ENCODE measurements at regions not wholly inside any gene's neighbourhood (a gene's known extent, or its start where the extent isn't known, plus 50 kb on each side); places are given as distances from the start of the nearest gene placed in this dataset.

- no peak for TF ChIP-seq FOXM1 (IDR thresholded peaks at IDR 0.05; ENCODE audit: borderline replicate concordance, low read depth)
- no peak for TF ChIP-seq EGR1 (IDR thresholded peaks at IDR 0.05)
- no peak for TF ChIP-seq RAD21 (IDR thresholded peaks at IDR 0.05; ENCODE audit: low read depth)
- TF ChIP-seq ZBTB7A (IDR thresholded peaks at IDR 0.05; ENCODE audit: low read depth): no peak
- no peak for TF ChIP-seq CREB1 (IDR thresholded peaks at IDR 0.05; ENCODE audit: low read depth)
- no peak for TF ChIP-seq TAF1 (IDR thresholded peaks at IDR 0.05; ENCODE audit: low read depth)
- TF ChIP-seq, protein P1, sequence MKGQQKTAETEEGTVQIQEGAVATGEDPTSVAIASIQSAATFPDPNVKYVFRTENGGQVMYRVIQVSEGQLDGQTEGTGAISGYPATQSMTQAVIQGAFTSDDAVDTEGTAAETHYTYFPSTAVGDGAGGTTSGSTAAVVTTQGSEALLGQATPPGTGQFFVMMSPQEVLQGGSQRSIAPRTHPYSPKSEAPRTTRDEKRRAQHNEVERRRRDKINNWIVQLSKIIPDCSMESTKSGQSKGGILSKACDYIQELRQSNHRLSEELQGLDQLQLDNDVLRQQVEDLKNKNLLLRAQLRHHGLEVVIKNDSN (IDR thresholded peaks at IDR 0.05): no peak
- no peak for TF ChIP-seq YY1 (IDR thresholded peaks at IDR 0.05; ENCODE audit: low read depth)
- TF ChIP-seq NFIC (IDR thresholded peaks at IDR 0.05): no peak
- TF ChIP-seq TCF12 (IDR thresholded peaks at IDR 0.05; ENCODE audit: low read depth): no peak
- TF ChIP-seq, protein P2, sequence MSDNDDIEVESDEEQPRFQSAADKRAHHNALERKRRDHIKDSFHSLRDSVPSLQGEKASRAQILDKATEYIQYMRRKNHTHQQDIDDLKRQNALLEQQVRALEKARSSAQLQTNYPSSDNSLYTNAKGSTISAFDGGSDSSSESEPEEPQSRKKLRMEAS (IDR thresholded peaks at IDR 0.05): no peak
- no peak for TF ChIP-seq TEAD4 (IDR thresholded peaks at IDR 0.05)
- no peak for TF ChIP-seq EP300 (IDR thresholded peaks at IDR 0.05; ENCODE audit: borderline replicate concordance)
- TF ChIP-seq REST (IDR thresholded peaks at IDR 0.05; ENCODE audit: low read depth): no peak
- no peak for TF ChIP-seq CEBPB (IDR thresholded peaks at IDR 0.05)
Measured at GRCh38 chr1:57843760-57844159, 419.9 kb upstream of the DAB1 start.

DNA sequence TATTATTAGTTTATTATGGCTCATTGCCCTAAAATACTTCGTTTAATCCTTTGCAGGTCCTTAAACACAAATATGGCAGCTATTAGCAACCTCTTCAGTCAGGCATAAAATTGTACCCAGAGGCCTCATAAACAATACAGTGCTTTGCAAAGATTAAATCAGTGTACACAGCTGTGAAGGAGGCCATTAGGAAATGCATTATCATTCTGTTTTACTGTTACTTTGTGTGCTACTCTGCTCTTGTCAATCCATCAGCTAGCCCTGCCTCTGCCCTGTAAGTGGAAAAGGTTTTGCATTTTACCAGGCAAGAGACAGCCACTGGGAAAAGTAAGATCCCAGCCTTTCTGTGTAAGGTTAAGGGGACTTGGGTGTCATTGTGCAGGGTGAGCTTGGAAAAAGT lies 415.7 kb upstream of the DAB1 start:
- TF ChIP-seq TEAD4 (IDR thresholded peaks at IDR 0.05): no peak
- TF ChIP-seq YY1 (IDR thresholded peaks at IDR 0.05; ENCODE audit: low read depth): no peak
- TF ChIP-seq TAF1 (IDR thresholded peaks at IDR 0.05; ENCODE audit: low read depth): no peak
- TF ChIP-seq REST (IDR thresholded peaks at IDR 0.05; ENCODE audit: low read depth): no peak
- no peak for TF ChIP-seq CEBPB (IDR thresholded peaks at IDR 0.05)

- TF ChIP-seq, protein P2 (IDR thresholded peaks at IDR 0.05): no peak
- no peak for TF ChIP-seq CREB1 (IDR thresholded peaks at IDR 0.05; ENCODE audit: low read depth)
- no peak for TF ChIP-seq REST (IDR thresholded peaks at IDR 0.05; ENCODE audit: low read depth)
- no peak for TF ChIP-seq YY1 (IDR thresholded peaks at IDR 0.05; ENCODE audit: low read depth)
- TF ChIP-seq TEAD4 (IDR thresholded peaks at IDR 0.05): no peak
- no peak for TF ChIP-seq NFIC (IDR thresholded peaks at IDR 0.05)
Measured at GRCh38 chr1:57839067-57839466, 415.2 kb upstream of the DAB1 start.

GRCh38 chr1:57835620-57836019 lies 411.8 kb upstream of the DAB1 start:
- TF ChIP-seq NFIC (IDR thresholded peaks at IDR 0.05) (no peak), YY1 (IDR thresholded peaks at IDR 0.05; ENCODE audit: low read depth) (no peak), REST (IDR thresholded peaks at IDR 0.05; ENCODE audit: low read depth) (no peak), EP300 (IDR thresholded peaks at IDR 0.05; ENCODE audit: borderline replicate concordance) (no peak), TEAD4 (IDR thresholded peaks at IDR 0.05) (no peak), ZBTB7A (IDR thresholded peaks at IDR 0.05; ENCODE audit: low read depth) (no peak), CREB1 (IDR thresholded peaks at IDR 0.05; ENCODE audit: low read depth) (no peak), EGR1 (IDR thresholded peaks at IDR 0.05) (no peak), FOXM1 (IDR thresholded peaks at IDR 0.05; ENCODE audit: borderline replicate concordance, low read depth) (no peak), TAF1 (IDR thresholded peaks at IDR 0.05; ENCODE audit: low read depth) (no peak), CEBPB (IDR thresholded peaks at IDR 0.05) (no peak)
- TF ChIP-seq, protein P1 (IDR thresholded peaks at IDR 0.05): no peak

Data from Ishikawa (cell line).